HEK293 (cell line): ENCODE measurements at regions not wholly inside any gene's neighbourhood (a gene's known extent, or its start where the extent isn't known, plus 50 kb on each side); places are given as distances from the start of the nearest gene placed in this dataset.
A peak's percentile ranks its signal among the peaks of the same experiment; 100 is the strongest.

Experiments used
- CTCF ChIA-PET: fragments of 350-600 bp; formaldehyde crosslinking; extraction: SDS; loops from one replicate; lab custom pipeline; 2021; ENCODE audit warnings: antibody characterized with exemption; lab: Yijun Ruan, JAX
- POLR2A ChIA-PET: fragments of 300-600 bp; formaldehyde crosslinking; extraction: SDS; loops from one replicate; lab custom pipeline; 2020; ENCODE audit warnings: antibody characterized with exemption, inconsistent platforms; lab: Yijun Ruan, JAX
- H3K27ac ChIP-seq: fragments of 200-500 bp; sonication (Bioruptor generic); 2 replicates; pipeline ENCODE4 v1.5.1; 2014; ENCODE audit warnings: low read depth, low read length, control low read depth, inconsistent platforms; ENCODE audit errors: extremely low read depth
- H3K36me3 ChIP-seq, 2 experiments: fragments of 200-500 bp in 1 of 2; sonication (Bioruptor generic) in 1 of 2; 1 replicate in 1 of 2; 2 replicates in 1 of 2; pipeline ENCODE4 v1.5.1; 2014 to 2017; ENCODE audit warnings: inconsistent platforms in 2 of 2, low read length in 2 of 2; ENCODE audit not compliant: control insufficient read depth in 2 of 2, insufficient read depth in 1 of 2
- H3K4me1 ChIP-seq: fragments of 200-500 bp; sonication (Bioruptor generic); 2 replicates; pipeline ENCODE4 v1.5.1; 2014; ENCODE audit warnings: mild to moderate bottlenecking, low read length, inconsistent platforms; ENCODE audit not compliant: control insufficient read depth, insufficient read depth
- H3K4me3 ChIP-seq: 2 replicates; pipeline ENCODE4 v1.5.1; 2011; ENCODE audit warnings: low read depth, mild to moderate bottlenecking, control low read depth, low read length, moderate library complexity
- H3K9me3 ChIP-seq: fragments of 200-500 bp; sonication (Bioruptor generic); 2 replicates; pipeline ENCODE4 v1.5.1; 2014; ENCODE audit warnings: low read depth, low read length, inconsistent platforms; ENCODE audit not compliant: control insufficient read depth, insufficient read depth
- EGR2 ChIP-seq: fragments of 450-650 bp; formaldehyde crosslinking; IDR thresholded peaks from 2 replicates; pipeline ENCODE4 v1.5.1; 2016; ENCODE audit warnings: low read depth, missing biosample characterization, missing genetic modification characterization
- ZBTB7A ChIP-seq: fragments of 450-650 bp; formaldehyde crosslinking; IDR thresholded peaks from 2 replicates; pipeline ENCODE4 v1.5.1; 2016; ENCODE audit warnings: low read depth, missing biosample characterization, missing genetic modification characterization
- ZFHX2 ChIP-seq: fragments of 450-650 bp; formaldehyde crosslinking; conservative IDR thresholded peaks from 2 replicates; pipeline ENCODE4 v1.5.1; 2016; ENCODE audit warnings: missing biosample characterization, missing genetic modification characterization
- ZNF10 ChIP-seq: fragments of 450-650 bp; formaldehyde crosslinking; IDR thresholded peaks from 2 replicates; pipeline ENCODE4 v1.5.1; 2017; ENCODE audit warnings: missing biosample characterization, missing genetic modification characterization
- ZNF175 ChIP-seq: fragments of 450-650 bp; formaldehyde crosslinking; IDR thresholded peaks from 2 replicates; pipeline ENCODE4 v1.5.1; 2016; ENCODE audit warnings: missing biosample characterization, missing genetic modification characterization
- ZNF211 ChIP-seq: fragments of 450-650 bp; formaldehyde crosslinking; IDR thresholded peaks from 2 replicates; pipeline ENCODE4 v1.5.1; 2016; ENCODE audit warnings: low read depth, missing biosample characterization, missing genetic modification characterization
- TF ChIP-seq, protein P1 (sequence below): fragments of 450-650 bp; formaldehyde crosslinking; conservative IDR thresholded peaks from 2 replicates; pipeline ENCODE4 v1.5.1; 2016; ENCODE audit warnings: low read depth, missing biosample characterization, missing genetic modification characterization
- TF ChIP-seq, protein P2 (sequence below): fragments of 450-650 bp; formaldehyde crosslinking; IDR thresholded peaks from 2 replicates; pipeline ENCODE4 v1.5.1; 2016; ENCODE audit warnings: missing biosample characterization, missing genetic modification characterization
- TF ChIP-seq, protein P3 (sequence below): fragments of 450-650 bp; formaldehyde crosslinking; IDR thresholded peaks from 2 replicates; pipeline ENCODE4 v1.5.1; 2016; ENCODE audit warnings: missing biosample characterization, missing genetic modification characterization
- TF ChIP-seq, protein P4 (sequence below): fragments of 450-650 bp; formaldehyde crosslinking; IDR thresholded peaks from 2 replicates; pipeline ENCODE4 v1.5.1; 2016; ENCODE audit warnings: missing biosample characterization, missing genetic modification characterization
- TF ChIP-seq, protein P5 (sequence below): fragments of 450-650 bp; formaldehyde crosslinking; IDR thresholded peaks from 2 replicates; pipeline ENCODE4 v1.5.1; 2016; ENCODE audit warnings: missing biosample characterization, missing genetic modification characterization

DNA sequence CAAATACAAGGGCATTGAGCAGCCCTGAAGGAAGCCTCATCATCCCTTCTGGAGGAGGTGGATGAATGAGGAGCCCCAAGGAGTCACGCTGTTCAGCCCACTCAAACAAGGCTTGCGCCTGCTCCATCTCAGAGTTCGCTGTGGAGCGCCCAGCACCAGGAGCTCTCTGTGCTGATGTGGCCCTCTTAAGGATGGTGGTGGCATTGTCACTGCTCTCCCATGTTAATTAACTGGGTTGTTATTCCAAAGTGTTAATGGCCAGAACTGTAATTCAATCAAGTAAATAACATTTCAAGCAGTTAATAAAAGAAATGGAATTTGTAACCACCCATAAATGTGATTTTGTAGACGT is 726.0 kb upstream of the RAB6C start:
- POLR2A ChIA-PET, result no interaction called here
- Histone ChIP-seq H3K36me3 (no peaks in the 10 kb centered on the region), H3K27ac (no peak overlapping the region), H3K4me1 (no peaks in the 10 kb centered on the region), H3K4me3 (no peak overlapping the region), H3K9me3 (no peaks in the 10 kb centered on the region)
- CTCF ChIA-PET, result no interaction called here
- TF ChIP-seq ZNF175 (tag by site-specific recombination), result no peak
- TF ChIP-seq, protein P1, sequence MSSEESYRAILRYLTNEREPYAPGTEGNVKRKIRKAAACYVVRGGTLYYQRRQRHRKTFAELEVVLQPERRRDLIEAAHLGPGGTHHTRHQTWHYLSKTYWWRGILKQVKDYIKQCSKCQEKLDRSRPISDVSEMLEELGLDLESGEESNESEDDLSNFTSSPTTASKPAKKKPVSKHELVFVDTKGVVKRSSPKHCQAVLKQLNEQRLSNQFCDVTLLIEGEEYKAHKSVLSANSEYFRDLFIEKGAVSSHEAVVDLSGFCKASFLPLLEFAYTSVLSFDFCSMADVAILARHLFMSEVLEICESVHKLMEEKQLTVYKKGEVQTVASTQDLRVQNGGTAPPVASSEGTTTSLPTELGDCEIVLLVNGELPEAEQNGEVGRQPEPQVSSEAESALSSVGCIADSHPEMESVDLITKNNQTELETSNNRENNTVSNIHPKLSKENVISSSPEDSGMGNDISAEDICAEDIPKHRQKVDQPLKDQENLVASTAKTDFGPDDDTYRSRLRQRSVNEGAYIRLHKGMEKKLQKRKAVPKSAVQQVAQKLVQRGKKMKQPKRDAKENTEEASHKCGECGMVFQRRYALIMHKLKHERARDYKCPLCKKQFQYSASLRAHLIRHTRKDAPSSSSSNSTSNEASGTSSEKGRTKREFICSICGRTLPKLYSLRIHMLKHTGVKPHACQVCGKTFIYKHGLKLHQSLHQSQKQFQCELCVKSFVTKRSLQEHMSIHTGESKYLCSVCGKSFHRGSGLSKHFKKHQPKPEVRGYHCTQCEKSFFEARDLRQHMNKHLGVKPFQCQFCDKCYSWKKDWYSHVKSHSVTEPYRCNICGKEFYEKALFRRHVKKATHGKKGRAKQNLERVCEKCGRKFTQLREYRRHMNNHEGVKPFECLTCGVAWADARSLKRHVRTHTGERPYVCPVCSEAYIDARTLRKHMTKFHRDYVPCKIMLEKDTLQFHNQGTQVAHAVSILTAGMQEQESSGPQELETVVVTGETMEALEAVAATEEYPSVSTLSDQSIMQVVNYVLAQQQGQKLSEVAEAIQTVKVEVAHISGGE (tag by site-specific recombination), result no peak
- TF ChIP-seq, protein P2, sequence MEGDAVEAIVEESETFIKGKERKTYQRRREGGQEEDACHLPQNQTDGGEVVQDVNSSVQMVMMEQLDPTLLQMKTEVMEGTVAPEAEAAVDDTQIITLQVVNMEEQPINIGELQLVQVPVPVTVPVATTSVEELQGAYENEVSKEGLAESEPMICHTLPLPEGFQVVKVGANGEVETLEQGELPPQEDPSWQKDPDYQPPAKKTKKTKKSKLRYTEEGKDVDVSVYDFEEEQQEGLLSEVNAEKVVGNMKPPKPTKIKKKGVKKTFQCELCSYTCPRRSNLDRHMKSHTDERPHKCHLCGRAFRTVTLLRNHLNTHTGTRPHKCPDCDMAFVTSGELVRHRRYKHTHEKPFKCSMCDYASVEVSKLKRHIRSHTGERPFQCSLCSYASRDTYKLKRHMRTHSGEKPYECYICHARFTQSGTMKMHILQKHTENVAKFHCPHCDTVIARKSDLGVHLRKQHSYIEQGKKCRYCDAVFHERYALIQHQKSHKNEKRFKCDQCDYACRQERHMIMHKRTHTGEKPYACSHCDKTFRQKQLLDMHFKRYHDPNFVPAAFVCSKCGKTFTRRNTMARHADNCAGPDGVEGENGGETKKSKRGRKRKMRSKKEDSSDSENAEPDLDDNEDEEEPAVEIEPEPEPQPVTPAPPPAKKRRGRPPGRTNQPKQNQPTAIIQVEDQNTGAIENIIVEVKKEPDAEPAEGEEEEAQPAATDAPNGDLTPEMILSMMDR, result 0 out of 2 replicates have a peak, but pooled peaks have one; percentile 11
- TF ChIP-seq, protein P3, sequence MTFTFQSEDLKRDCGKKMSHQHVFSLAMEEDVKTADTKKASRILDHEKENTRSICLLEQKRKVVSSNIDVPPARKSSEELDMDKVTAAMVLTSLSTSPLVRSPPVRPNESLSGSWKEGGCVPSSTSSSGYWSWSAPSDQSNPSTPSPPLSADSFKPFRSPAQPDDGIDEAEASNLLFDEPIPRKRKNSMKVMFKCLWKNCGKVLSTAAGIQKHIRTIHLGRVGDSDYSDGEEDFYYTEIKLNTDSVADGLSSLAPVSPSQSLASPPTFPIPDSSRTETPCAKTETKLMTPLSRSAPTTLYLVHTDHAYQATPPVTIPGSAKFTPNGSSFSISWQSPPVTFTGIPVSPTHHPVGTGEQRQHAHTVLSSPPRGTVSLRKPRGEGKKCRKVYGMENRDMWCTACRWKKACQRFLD (tag by site-specific recombination), result no peak
- TF ChIP-seq, all 188 proteins: peak for 1

DNA sequence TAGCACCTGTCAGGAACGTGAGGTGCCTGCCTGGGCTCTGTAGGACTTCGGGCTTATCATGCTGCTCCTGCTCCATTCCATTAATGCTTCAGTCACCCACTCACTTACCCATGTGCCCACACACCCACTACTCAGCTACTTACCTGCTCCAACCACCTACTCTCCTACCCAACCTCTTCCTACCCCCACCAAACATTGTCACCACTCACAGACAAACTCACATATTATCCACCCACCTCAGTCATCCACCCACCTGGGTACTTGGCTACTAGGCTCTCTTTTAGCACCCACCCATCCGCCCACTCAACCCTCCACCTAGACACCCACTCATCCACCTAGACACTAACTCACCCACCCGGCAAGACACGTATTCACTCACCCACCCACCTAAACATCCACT is 724.7 kb upstream of the RAB6C start:
- CTCF ChIA-PET, result no interaction called here

DNA sequence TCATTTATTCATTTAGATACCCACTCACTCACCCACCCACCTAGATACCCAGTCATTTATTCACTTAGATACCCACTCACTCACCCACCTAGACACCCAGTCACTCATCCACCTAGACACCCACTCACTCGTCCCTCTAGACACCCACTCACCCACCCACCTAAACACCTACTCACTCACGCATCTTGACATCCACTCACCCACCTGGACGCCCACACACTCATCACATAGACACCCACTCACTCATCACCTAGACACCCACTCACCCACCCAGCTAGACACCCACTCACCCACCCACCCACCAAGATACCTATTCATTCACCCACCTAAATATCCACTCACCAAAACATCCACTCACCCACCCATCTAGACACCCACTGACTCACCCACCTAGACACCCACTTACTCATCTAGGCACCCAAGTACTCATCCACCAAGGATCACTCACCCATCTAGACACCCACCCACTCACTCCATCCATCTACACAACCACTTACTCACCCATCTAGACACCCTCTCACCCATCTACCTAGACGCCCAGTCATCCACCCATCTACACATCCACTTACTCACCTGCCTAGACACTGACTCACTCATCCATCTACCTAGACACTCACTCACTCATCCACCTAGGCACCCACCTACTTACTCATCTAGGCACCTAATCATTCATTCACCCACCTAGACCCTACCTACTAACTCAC is 723.7 kb upstream of the RAB6C start:
- H3K27ac ChIP-seq, result no peak overlapping the region
- peak; percentile 80 for TF ChIP-seq EGR2
- no peak for TF ChIP-seq ZNF211 (tag by site-specific recombination)
- TF ChIP-seq ZBTB7A, result no peak
- TF ChIP-seq ZFHX2 (tag by site-specific recombination), result peak; percentile 82
- POLR2A ChIA-PET, result no interaction called here
- no peak overlapping the region for H3K4me3 ChIP-seq
- H3K9me3 ChIP-seq, result no peaks in the 10 kb centered on the region
- H3K36me3 ChIP-seq, result no peaks in the 10 kb centered on the region
- no peaks in the 10 kb centered on the region for H3K4me1 ChIP-seq
- CTCF ChIA-PET, result no interaction called here

More for the DNA sequence above, 724.7 kb upstream of the RAB6C start:
- H3K36me3 ChIP-seq, result no peaks in the 10 kb centered on the region
- no peaks in the 10 kb centered on the region for H3K9me3 ChIP-seq
- H3K4me3 ChIP-seq, result no peak overlapping the region
- POLR2A ChIA-PET, result no interaction called here
- no peak overlapping the region for H3K27ac ChIP-seq
- H3K4me1 ChIP-seq, result no peaks in the 10 kb centered on the region
- TF ChIP-seq ZNF10 (tag by site-specific recombination) (no peak), EGR2 (peak; percentile 84), ZFHX2 (tag by site-specific recombination) (peak; percentile 70)

DNA sequence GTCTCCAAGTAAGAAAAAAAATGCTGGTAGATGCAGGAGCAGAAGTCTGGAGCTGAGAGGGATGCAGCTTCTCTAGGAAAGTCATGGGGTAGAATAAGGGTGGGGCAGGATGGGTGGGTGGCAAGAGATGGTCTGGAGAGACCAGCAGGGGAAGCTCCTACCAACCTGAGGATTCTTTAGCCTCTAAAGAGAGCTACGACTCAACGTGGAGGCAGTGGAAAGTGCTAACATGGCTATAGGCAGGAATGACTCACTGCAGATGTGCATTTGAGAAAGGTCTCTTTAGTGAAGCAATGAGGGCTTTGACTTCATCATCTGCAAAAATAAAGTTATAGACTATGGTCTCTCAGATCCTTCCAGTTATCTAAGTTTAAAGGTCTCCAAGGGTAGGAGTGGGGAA is 722.8 kb upstream of the RAB6C start:
- POLR2A ChIA-PET, result no interaction called here
- Histone ChIP-seq H3K4me1 (no peaks in the 10 kb centered on the region), H3K36me3 (no peaks in the 10 kb centered on the region), H3K27ac (no peak overlapping the region), H3K4me3 (no peak overlapping the region), H3K9me3 (no peaks in the 10 kb centered on the region)
- CTCF ChIA-PET, result interaction anchor here (0.6 kb wide), 1 partner anchor 437 kb away, joined by 3 read pairs; no protein-coding TSS in a partner anchor
- TF ChIP-seq, protein P2, result no peak
- TF ChIP-seq, protein P4, sequence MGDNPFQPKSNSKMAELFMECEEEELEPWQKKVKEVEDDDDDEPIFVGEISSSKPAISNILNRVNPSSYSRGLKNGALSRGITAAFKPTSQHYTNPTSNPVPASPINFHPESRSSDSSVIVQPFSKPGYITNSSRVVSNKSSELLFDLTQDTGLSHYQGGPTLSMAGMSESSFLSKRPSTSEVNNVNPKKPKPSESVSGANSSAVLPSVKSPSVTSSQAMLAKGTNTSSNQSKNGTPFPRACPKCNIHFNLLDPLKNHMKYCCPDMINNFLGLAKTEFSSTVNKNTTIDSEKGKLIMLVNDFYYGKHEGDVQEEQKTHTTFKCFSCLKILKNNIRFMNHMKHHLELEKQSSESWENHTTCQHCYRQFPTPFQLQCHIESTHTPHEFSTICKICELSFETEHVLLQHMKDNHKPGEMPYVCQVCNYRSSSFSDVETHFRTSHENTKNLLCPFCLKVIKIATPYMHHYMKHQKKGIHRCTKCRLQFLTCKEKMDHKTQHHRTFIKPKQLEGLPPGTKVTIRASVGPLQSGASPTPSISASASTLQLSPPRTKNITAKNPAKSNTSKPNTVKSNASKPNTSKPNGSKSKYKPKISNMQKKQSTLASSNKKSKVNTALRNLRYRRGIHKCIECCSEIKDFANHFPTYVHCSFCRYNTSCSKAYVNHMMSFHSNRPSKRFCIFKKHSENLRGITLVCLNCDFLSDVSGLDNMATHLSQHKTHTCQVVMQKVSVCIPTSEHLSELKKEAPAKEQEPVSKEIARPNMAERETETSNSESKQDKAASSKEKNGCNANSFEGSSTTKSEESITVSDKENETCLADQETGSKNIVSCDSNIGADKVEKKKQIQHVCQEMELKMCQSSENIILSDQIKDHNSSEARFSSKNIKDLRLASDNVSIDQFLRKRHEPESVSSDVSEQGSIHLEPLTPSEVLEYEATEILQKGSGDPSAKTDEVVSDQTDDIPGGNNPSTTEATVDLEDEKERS, result no peak
- TF ChIP-seq, protein P5, sequence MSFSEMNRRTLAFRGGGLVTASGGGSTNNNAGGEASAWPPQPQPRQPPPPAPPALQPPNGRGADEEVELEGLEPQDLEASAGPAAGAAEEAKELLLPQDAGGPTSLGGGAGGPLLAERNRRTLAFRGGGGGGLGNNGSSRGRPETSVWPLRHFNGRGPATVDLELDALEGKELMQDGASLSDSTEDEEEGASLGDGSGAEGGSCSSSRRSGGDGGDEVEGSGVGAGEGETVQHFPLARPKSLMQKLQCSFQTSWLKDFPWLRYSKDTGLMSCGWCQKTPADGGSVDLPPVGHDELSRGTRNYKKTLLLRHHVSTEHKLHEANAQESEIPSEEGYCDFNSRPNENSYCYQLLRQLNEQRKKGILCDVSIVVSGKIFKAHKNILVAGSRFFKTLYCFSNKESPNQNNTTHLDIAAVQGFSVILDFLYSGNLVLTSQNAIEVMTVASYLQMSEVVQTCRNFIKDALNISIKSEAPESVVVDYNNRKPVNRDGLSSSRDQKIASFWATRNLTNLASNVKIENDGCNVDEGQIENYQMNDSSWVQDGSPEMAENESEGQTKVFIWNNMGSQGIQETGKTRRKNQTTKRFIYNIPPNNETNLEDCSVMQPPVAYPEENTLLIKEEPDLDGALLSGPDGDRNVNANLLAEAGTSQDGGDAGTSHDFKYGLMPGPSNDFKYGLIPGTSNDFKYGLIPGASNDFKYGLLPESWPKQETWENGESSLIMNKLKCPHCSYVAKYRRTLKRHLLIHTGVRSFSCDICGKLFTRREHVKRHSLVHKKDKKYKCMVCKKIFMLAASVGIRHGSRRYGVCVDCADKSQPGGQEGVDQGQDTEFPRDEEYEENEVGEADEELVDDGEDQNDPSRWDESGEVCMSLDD (tag by site-specific recombination), result no peak
